ENCODE measurements at regions not wholly inside any gene's neighbourhood (a gene's known extent, or its start where the extent isn't known, plus 50 kb on each side); places are given as distances from the start of the nearest gene placed in this dataset.
"Not testable (repeated sequence)": the region's sequence is repeated elsewhere in the genome, so short reads cannot be mapped to it uniquely, and the experiment has no call there.

GRCh38 chr1:118459871-118460270, 274.8 kb upstream of the SPAG17 start:
- no peak for DNase-seq (ENCODE audit: low spot score)

- not testable (repeated sequence) for DNase-seq (ENCODE audit: low spot score)
Observed at GRCh38 chr1:118453856-118454255, 268.8 kb upstream of the SPAG17 start.

- no peak for DNase-seq (ENCODE audit: low spot score)
Observed at GRCh38 chr1:118445156-118445555, 260.1 kb upstream of the SPAG17 start.

GRCh38 chr1:118442214-118442613, 257.2 kb upstream of the SPAG17 start:
- no peak for DNase-seq (ENCODE audit: low spot score)

DNA sequence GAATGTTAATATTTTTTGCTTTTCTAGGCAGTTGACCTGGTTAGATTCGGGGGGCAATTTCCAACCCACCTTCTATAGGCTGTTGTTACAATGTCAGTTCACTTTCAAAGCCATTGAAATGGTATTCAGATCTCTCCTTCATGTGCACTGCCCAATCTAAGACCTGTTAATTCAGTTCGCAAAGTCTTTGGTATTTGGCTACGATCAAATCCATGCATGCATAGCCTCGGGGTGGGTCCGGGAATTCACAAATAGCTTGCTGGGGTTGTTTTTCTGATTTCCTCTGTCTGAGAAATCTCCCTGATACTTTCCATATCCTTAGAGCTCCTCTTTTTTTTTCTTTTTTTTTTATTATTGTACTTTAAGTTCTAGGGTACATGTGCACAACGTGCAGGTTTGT, 252.6 kb upstream of the SPAG17 start:
- DNase-seq (ENCODE audit: low spot score) = no peak

DNA sequence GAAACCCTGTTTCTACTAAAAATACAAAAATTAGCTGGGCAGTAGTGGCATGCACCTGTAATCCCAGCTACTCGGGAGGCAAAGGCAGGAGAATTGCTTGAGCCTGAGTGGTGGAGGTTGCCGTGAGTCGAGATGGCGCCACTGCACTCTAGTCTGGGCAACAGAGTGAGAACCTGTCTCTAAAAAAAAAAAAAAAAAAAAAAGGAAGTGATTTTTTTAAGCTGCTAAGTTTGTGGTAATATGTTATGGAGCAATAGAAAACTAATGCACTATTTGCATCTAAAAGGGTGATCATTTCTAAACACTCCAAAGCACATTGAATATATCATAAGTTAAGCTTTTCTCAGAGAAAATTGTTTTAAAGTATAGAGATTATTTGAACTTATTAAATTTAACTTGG, 244.8 kb upstream of the SPAG17 start:
- DNase-seq (ENCODE audit: low spot score) = no peak

DNA sequence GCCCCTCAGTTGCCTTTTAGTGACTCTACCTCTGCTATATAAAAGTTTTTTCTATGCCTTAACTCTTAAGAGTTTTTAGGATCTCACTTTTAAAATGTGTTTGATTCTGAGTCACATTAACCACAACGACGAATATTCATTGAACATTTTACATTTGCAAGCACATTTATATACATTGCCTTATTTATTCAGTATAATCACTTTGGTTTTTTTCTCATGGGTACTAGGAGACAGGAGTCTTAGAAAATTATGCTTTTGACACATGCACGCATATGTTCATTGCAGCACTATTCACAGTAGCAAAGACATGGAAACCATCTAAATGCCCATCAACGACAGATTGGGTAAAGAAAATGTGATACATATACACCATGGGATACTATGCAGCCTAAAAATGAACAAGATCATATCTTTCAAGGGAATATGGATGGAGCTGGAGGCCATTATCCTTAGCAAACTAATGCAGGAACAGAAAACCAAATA, 236.9 kb upstream of the SPAG17 start:
- DNase-seq (ENCODE audit: low spot score) = no peak

GRCh38 chr1:118404024-118404423, 219.0 kb upstream of the SPAG17 start:
- DNase-seq (ENCODE audit: low spot score) = no peak

DNA sequence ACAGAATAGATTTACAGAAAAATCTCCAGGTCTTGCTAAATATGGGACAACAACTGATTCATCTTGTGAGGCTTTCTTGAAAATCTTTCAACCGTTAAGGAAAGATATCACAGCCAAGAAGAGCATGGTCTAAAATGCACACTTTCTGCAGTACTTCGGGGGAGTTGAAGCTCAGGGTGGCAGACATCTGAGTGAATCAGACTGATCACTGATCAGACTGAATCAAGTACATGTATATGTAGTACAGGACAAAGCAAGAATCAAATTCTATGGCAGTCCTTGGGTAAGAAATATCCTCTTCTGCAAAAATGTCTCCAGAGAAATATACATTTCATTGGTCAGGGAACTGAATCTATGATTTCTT, 212.4 kb upstream of the SPAG17 start:
- no peak for DNase-seq (ENCODE audit: low spot score)

- no peak for DNase-seq (ENCODE audit: low spot score)
Observed at GRCh38 chr1:118396829-118397495, 211.9 kb upstream of the SPAG17 start.

GRCh38 chr1:118396279-118396678, 211.3 kb upstream of the SPAG17 start:
- DNase-seq (ENCODE audit: low spot score) = no peak

DNA sequence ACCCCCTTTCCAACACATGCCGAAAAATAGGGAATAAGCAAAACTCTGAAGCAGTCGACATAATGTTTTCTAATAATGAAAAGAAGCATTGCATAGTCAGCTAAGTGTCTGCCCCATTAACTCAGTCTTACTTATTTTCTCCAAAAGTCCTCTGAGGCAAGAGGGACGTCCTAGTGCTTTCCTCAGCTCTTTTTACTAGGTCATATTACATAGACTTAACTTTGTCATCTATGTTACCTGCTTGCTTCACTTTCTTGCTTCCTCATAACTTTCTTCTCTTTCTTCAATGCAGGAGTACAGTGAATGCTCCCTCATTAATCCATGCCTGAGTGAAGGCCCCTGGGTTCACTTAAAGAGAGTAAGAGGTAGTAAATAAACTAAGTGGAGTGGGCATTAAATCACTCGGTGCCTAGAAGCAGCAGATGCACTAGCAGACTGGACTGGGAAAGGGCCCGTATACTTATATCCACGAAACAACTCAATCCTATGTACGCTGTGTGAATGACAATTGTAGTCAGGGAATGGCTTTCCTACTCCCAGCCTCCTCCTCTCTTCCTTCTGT, 210.5 kb upstream of the SPAG17 start:
- no peak for DNase-seq (ENCODE audit: low spot score)

DNA sequence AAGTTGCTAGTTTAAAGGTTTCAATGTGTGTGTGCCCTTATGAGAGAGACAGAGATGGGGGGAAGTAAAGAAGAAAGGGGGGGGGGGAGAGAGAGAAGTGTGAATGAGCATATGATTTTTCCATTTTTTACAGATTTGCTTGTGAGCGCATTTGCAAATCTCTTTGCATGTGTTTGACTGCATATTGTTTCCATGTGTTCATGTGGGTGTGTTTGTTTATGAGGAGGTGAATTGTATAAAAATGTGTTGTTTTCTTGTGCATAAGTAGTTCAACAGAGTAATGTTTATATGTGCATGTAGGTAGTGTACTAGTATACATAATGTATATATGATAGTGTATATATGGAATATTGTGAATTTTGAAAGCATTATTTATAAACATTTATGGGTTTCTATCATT, 205.9 kb upstream of the SPAG17 start:
- no peak for DNase-seq (ENCODE audit: low spot score)

GRCh38 chr1:118388301-118388959, 203.4 kb upstream of the SPAG17 start:
- DNase-seq (ENCODE audit: low spot score) = no peak

- no peak for DNase-seq (ENCODE audit: low spot score)
Observed at GRCh38 chr1:118381197-118381869, 196.3 kb upstream of the SPAG17 start.

DNA sequence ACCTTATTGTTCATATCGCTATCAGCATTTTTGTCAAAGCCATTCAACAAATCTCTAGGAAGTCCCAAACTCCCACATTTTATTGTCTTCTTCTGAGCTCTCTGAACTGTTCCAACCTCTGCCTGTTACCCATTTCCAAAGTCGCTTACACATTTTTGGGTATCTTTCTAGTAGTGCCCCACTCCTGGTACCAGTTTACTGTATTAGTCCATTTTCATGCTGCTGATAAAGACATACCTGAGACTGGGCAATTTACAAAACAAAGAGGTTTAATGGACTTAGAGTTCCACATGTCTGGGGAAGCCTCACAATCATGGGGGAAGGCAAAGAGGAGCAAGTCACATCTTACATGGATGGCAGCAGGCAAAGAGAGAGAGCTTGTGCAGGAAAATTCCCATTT, 192.2 kb upstream of the SPAG17 start:
- not testable (repeated sequence) for DNase-seq (ENCODE audit: low spot score)

DNA sequence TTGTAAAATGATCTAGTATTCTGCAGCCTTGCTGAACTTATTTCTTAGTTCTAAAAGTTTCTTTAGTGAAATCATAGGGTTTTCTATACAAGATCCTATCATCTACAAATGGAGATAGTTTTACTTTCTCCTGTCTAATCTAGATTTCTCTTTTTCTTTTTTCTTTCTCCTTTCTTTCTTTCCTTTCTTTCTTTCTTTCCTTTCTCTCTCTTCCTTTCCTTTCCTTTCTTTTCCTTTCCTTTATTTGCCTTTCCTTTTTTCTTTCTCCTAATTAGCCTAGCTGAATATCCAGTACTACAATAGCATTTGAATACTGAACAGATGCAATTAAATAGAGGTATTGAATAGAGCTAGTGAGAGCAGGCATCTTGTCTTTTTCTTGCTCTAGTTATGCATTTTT, 186.6 kb upstream of the SPAG17 start:
- no peak for DNase-seq (ENCODE audit: low spot score)

- DNase-seq (ENCODE audit: low spot score) = no peak
Observed at GRCh38 chr1:118370861-118371260, 185.8 kb upstream of the SPAG17 start.

- DNase-seq (ENCODE audit: low spot score) = no peak
Observed at GRCh38 chr1:118366286-118366685, 181.3 kb upstream of the SPAG17 start.

DNA sequence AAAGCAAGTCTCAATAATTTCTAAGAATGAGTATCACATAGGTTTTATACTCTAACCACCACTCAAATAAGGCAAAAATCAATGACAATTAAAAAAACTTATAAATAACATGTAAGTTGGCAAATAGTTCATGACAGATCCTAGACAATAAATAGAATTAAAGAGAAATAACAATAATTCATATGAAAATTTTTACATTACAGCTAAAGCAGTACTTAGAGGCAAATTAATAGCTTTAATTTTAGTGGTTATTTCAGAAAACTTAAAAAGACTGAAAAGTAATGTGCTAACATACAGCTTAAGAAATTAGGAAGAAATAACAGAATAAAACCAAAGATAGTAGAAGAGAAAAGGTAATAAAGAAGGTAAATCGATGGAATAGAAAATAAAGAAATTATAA, 179.9 kb upstream of the SPAG17 start:
- DNase-seq (ENCODE audit: low spot score) = no peak

DNA sequence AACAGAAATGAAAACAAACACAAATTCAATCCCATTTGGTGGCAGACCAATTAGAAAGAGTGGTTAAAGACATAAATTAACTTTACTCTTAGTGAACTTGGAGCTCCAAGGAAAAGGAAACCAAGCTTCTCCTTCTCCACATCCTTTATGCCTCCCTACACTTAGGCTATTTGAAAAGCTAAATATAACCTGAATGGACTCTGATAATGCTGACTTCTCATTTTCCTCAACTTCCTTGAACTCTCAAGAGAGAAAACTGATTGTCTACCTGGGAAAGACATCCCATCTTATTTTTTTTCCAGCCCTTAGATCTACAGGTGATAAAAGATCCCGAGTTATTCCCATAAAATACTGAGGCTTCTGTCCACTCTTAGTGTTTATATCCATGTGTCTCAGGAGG, 178.4 kb upstream of the SPAG17 start:
- no peak for DNase-seq (ENCODE audit: low spot score)

DNA sequence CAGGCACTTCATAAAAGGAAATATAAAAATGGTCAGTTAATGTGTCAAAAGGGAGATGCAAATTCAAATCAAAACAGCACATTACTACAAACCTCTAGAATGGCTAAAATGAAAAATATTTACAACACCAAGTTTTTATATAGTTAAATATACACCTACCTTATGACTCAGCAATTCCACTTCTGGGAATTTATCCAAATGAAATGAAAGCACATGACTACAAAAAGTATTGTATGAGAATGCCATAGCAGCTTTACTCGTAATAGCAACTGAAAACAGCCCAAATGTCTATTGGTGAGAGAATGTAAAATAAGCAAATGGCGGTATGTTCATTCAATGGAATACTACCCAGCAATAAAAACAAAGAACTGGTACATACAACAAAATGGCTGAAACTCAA, 175.8 kb upstream of the SPAG17 start:
- DNase-seq (ENCODE audit: low spot score) = no peak

DNA sequence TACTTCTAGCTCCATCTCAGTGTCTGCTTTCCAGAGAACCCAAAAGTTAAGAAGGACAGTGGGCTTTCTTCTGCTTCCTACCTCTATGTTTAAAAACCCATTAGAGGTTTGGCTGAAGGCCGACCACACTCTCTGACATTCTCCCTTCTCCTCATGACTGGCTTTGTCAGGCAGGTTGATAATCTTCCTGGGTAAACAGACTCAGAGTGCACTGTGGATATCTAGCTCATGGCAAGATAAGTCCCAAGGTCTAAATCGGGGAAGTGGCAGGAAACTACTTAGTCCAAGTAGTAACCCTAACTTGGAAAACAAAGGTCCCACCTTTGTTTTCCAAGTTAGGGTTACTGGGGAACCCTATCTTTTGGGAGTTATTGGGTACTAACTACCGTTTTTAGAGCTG, 161.9 kb upstream of the SPAG17 start:
- DNase-seq (ENCODE audit: low spot score) = no peak

Measured in cerebellar cortex (tissue), 1 donor.